CD4-positive, alpha-beta T cell (primary cell): ENCODE measurements at regions not wholly inside any gene's neighbourhood (a gene's known extent, or its start where the extent isn't known, plus 50 kb on each side); places are given as distances from the start of the nearest gene placed in this dataset.

Experiments
- ATAC-seq: fragments of 200-7000 bp; cut with Tn5 transposase; one replicate; pipeline ENCODE4 v1.10.0; 2022; ENCODE audit warnings: mild to moderate bottlenecking; ENCODE audit not compliant: poor library complexity
- CTCF ChIA-PET: fragments of 350-600 bp; sonication (Branson Sonifier 250); formaldehyde crosslinking; loops from one replicate; lab custom pipeline; 2021; ENCODE audit warnings: antibody characterized with exemption, inconsistent platforms; lab: Charles Lee
- POLR2A ChIA-PET: fragments of 350-600 bp; sonication (Branson Sonifier 250); formaldehyde crosslinking; loops from one replicate; lab custom pipeline; 2021; ENCODE audit warnings: antibody characterized with exemption, inconsistent platforms; lab: Charles Lee
- DNase-seq, 14 experiments: peaks; one replicate each; pipeline ENCODE4 v3.0.0-alpha.2; 2013 to 2020; ENCODE audit warnings: mixed read lengths in 2 of 14
- H3K27ac ChIP-seq, 2 donors: one replicate each; pipeline versions ENCODE4 v1.5.1 to v1.7.0; 2013; ENCODE audit warnings: low read length in 2 of 2, low read depth in 1 of 2, mild to moderate bottlenecking in 1 of 2
- H3K27me3 ChIP-seq, 2 experiments: 1 replicate in 1 of 2; 2 replicates in 1 of 2; pipeline versions ENCODE4 v1.6.1 to v1.7.0; 2013; ENCODE audit warnings: low read length in 2 of 2, control low read depth in 1 of 2, mild to moderate bottlenecking in 1 of 2, moderate library complexity in 1 of 2; ENCODE audit not compliant: insufficient read depth in 2 of 2, control insufficient read depth in 1 of 2
- H3K36me3 ChIP-seq: one replicate; pipeline ENCODE4 v1.6.1; 2013; ENCODE audit warnings: low read length, control low read depth; ENCODE audit not compliant: insufficient read depth
- H3K4me1 ChIP-seq: one replicate; pipeline ENCODE4 v1.6.1; 2013; ENCODE audit warnings: low read length, control low read depth; ENCODE audit not compliant: insufficient read depth
- H3K4me3 ChIP-seq: one replicate; pipeline ENCODE4 v1.5.1; 2013; ENCODE audit warnings: mild to moderate bottlenecking, low read length, moderate library complexity
- H3K9me3 ChIP-seq, 2 experiments: 1 replicate in 1 of 2; 2 replicates in 1 of 2; pipeline versions ENCODE4 v1.6.1 to v1.7.0; 2013; ENCODE audit warnings: low read length in 2 of 2, mild to moderate bottlenecking in 2 of 2, control low read depth in 1 of 2, moderate library complexity in 1 of 2; ENCODE audit not compliant: control insufficient read depth in 1 of 2, insufficient read depth in 1 of 2
- H3K27ac Mint-ChIP-seq: one replicate; pipeline ENCODE4 v1.8.0; 2020; ENCODE audit warnings: mixed read lengths
- H3K27me3 Mint-ChIP-seq: one replicate; pipeline ENCODE4 v1.8.0; 2021; ENCODE audit warnings: mixed read lengths
- H3K36me3 Mint-ChIP-seq: one replicate; pipeline ENCODE4 v1.8.0; 2021; ENCODE audit warnings: low read depth, mixed read lengths
- H3K4me1 Mint-ChIP-seq: one replicate; pipeline ENCODE4 v1.8.0; 2021; ENCODE audit warnings: low read depth, mixed read lengths
- H3K4me3 Mint-ChIP-seq: one replicate; pipeline ENCODE4 v1.8.0; 2020; ENCODE audit warnings: mild to moderate bottlenecking, mixed read lengths
- H3K9me3 Mint-ChIP-seq: one replicate; pipeline ENCODE4 v1.8.0; 2020; ENCODE audit warnings: mixed read lengths
- intact Hi-C, 2 experiments: fragments of 100-400 bp; cut with DNase I in 1 of 2; cut with micrococcal nuclease in 1 of 2; formaldehyde crosslinking; loops; one replicate each; pipeline versions ENCODE4 v1.15.1 to v1.9.0; 2023 to 2025; cut with DNase I, micrococcal nuclease
- TF ChIP-seq, protein P1 (sequence below): fragments of 200-600 bp; IDR thresholded peaks from one replicate; pipeline ENCODE4 v1.8.0; 2022; ENCODE audit warnings: antibody characterized with exemption, mild to moderate bottlenecking

DNA sequence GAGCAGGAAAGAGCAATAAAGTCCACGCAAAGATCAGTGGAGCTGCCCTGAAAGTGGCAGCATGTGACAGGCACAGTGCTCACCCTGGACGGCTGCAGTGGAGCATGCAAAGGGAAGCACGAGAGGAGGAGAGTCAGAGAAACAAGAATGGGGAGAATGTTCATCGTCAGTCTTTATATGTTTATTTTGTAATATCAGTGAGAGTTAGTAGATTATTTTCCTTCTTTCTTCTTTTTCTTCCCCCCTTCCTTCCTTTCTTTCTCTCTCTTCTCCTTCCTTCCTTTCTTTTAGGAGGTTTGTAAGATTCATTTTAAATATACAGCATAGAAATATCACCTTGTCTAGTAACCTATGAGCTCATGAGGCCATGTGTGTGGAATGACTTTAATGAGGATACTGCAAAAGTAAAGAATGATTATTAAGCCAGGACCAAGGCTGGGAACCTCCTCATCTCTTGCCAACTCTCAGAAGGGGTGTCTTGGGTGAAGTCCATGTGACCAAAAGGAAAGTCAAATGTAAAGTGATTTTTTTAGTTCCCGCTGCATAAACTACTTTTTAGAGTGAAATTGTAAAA lies 321.1 kb downstream of the AASDHPPT start:
- Histone ChIP-seq H3K9me3 (peaks cover 0 to 3% of the 10 kb centered on the region in 2 experiments), H3K4me3 (no peak overlapping the region), H3K27me3 (no peaks in the 10 kb centered on the region), H3K27ac (no peak overlapping the region), H3K36me3 (no peaks in the 10 kb centered on the region), H3K4me1 (no peaks in the 10 kb centered on the region)
- H3K27me3 Mint-ChIP-seq: no peaks in the 10 kb centered on the region
- H3K27ac Mint-ChIP-seq: no peak overlapping the region
- intact Hi-C loops: no loop called here
- DNase-seq: no peak
- ChIA-PET POLR2A (no interaction called here), CTCF (no interaction called here)
- no peak for ATAC-seq
- no peaks in the 10 kb centered on the region for H3K4me1 Mint-ChIP-seq
- H3K36me3 Mint-ChIP-seq: no peaks in the 10 kb centered on the region
- TF ChIP-seq, protein P1, sequence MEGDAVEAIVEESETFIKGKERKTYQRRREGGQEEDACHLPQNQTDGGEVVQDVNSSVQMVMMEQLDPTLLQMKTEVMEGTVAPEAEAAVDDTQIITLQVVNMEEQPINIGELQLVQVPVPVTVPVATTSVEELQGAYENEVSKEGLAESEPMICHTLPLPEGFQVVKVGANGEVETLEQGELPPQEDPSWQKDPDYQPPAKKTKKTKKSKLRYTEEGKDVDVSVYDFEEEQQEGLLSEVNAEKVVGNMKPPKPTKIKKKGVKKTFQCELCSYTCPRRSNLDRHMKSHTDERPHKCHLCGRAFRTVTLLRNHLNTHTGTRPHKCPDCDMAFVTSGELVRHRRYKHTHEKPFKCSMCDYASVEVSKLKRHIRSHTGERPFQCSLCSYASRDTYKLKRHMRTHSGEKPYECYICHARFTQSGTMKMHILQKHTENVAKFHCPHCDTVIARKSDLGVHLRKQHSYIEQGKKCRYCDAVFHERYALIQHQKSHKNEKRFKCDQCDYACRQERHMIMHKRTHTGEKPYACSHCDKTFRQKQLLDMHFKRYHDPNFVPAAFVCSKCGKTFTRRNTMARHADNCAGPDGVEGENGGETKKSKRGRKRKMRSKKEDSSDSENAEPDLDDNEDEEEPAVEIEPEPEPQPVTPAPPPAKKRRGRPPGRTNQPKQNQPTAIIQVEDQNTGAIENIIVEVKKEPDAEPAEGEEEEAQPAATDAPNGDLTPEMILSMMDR: no peak
- peaks cover under 1% of the 10 kb centered on the region for H3K9me3 Mint-ChIP-seq
- H3K4me3 Mint-ChIP-seq: no peak overlapping the region

GRCh38 chr11:106399076-106399511 lies 321.6 kb downstream of the AASDHPPT start:
- Histone ChIP-seq H3K27me3 (no peaks in the 10 kb centered on the region), H3K9me3 (peaks cover 0 to 3% of the 10 kb centered on the region in 2 experiments), H3K27ac (no peak overlapping the region), H3K4me1 (no peaks in the 10 kb centered on the region), H3K36me3 (no peaks in the 10 kb centered on the region), H3K4me3 (no peak overlapping the region)
- ATAC-seq (no peak), DNase-seq (no peak)
- TF ChIP-seq, protein P1: no peak
- H3K9me3 Mint-ChIP-seq: peaks cover 2% of the 10 kb centered on the region
- POLR2A ChIA-PET: no interaction called here
- no peaks in the 10 kb centered on the region for H3K4me1 Mint-ChIP-seq
- no peaks in the 10 kb centered on the region for H3K27me3 Mint-ChIP-seq
- H3K4me3 Mint-ChIP-seq: no peak overlapping the region
- no peaks in the 10 kb centered on the region for H3K36me3 Mint-ChIP-seq
- CTCF ChIA-PET: no interaction called here
- intact Hi-C loops: no loop called here
- H3K27ac Mint-ChIP-seq: no peak overlapping the region

- Histone ChIP-seq H3K36me3 (no peaks in the 10 kb centered on the region), H3K4me3 (no peak overlapping the region), H3K9me3 (no peaks in the 10 kb centered on the region), H3K4me1 (no peaks in the 10 kb centered on the region), H3K27ac (no peak overlapping the region), H3K27me3 (no peaks in the 10 kb centered on the region)
- Mint-ChIP-seq H3K36me3 (no peaks in the 10 kb centered on the region), H3K4me3 (no peak overlapping the region), H3K27me3 (no peaks in the 10 kb centered on the region), H3K9me3 (peaks cover 2% of the 10 kb centered on the region), H3K4me1 (no peaks in the 10 kb centered on the region), H3K27ac (no peak overlapping the region)
- ChIA-PET CTCF (no interaction called here), POLR2A (no interaction called here)
- ATAC-seq (no peak), DNase-seq (no peak)
- intact Hi-C loops: no loop called here
- TF ChIP-seq, protein P1: no peak
These were observed 322.2 kb downstream of the AASDHPPT start for GRCh38 chr11:106399624-106400023.
